H9 (cell line): ENCODE measurements at regions not wholly inside any gene's neighbourhood (a gene's known extent, or its start where the extent isn't known, plus 50 kb on each side); places are given as distances from the start of the nearest gene placed in this dataset.

Experiments used
- DNase-seq: peaks from one replicate; pipeline ENCODE4 v3.0.0-alpha.2; 2017
- H2AFZ ChIP-seq: one replicate; pipeline ENCODE4 v1.6.1; 2013; ENCODE audit warnings: mild to moderate bottlenecking, low read length, control low read depth, moderate library complexity
- H2AK5ac ChIP-seq: 2 replicates; pipeline ENCODE4 v1.6.1; 2013; ENCODE audit warnings: low read length, control low read depth, mixed read lengths; ENCODE audit not compliant: insufficient read length
- H2BK120ac ChIP-seq: one replicate; pipeline ENCODE4 v1.6.1; 2013; ENCODE audit warnings: low read depth, mild to moderate bottlenecking, low read length, control low read depth, inconsistent platforms; ENCODE audit not compliant: poor library complexity, severe bottlenecking
- H2BK12ac ChIP-seq: 2 replicates; pipeline ENCODE4 v1.6.1; 2013; ENCODE audit warnings: low read length, control low read depth, mixed read lengths, low read depth; ENCODE audit not compliant: insufficient read length
- H2BK15ac ChIP-seq: 2 replicates; pipeline ENCODE4 v1.6.1; 2013; ENCODE audit warnings: low read depth, low read length, control low read depth
- H2BK20ac ChIP-seq: one replicate; pipeline ENCODE4 v1.6.1; 2013; ENCODE audit warnings: low read depth, mild to moderate bottlenecking, low read length, control low read depth, inconsistent platforms; ENCODE audit not compliant: poor library complexity, severe bottlenecking
- H2BK5ac ChIP-seq: 2 replicates; pipeline ENCODE4 v1.6.1; 2013; ENCODE audit warnings: low read length, control low read depth, mixed read lengths; ENCODE audit not compliant: insufficient read length
- H3K14ac ChIP-seq: 2 replicates; pipeline ENCODE4 v1.6.1; 2013; ENCODE audit warnings: low read length, control low read depth; ENCODE audit not compliant: insufficient read depth
- H3K18ac ChIP-seq: 2 replicates; pipeline ENCODE4 v1.6.1; 2013; ENCODE audit warnings: low read depth, mild to moderate bottlenecking, mixed read lengths, low read length, control low read depth; ENCODE audit not compliant: insufficient read length
- H3K23ac ChIP-seq: 2 replicates; pipeline ENCODE4 v1.6.1; 2013; ENCODE audit warnings: low read length, control low read depth, mixed read lengths, low read depth; ENCODE audit not compliant: insufficient read length
- H3K23me2 ChIP-seq: 2 replicates; pipeline ENCODE4 v1.6.1; 2013; ENCODE audit warnings: low read depth, mild to moderate bottlenecking, mixed read lengths, low read length, control low read depth; ENCODE audit not compliant: insufficient read length, poor library complexity, severe bottlenecking
- H3K27ac ChIP-seq: 2 replicates; pipeline ENCODE4 v1.5.1; 2013; ENCODE audit warnings: low read length, control low read depth, mixed read lengths, low read depth; ENCODE audit not compliant: insufficient read length
- H3K27me3 ChIP-seq: 2 replicates; pipeline ENCODE4 v1.6.1; 2013; ENCODE audit warnings: low read length, control low read depth, inconsistent platforms; ENCODE audit not compliant: insufficient read depth
- H3K4ac ChIP-seq: 2 replicates; pipeline ENCODE4 v1.6.1; 2013; ENCODE audit warnings: low read depth, mild to moderate bottlenecking, control low read depth, inconsistent platforms, low read length, moderate library complexity
- H3K4me1 ChIP-seq: 2 replicates; pipeline ENCODE4 v1.6.1; 2013; ENCODE audit warnings: low read length, control low read depth, inconsistent platforms; ENCODE audit not compliant: insufficient read depth
- H3K4me2 ChIP-seq: 2 replicates; pipeline ENCODE4 v1.6.1; 2013; ENCODE audit warnings: low read length, control low read depth, mixed read lengths; ENCODE audit not compliant: insufficient read length, insufficient read depth
- H3K56ac ChIP-seq: 2 replicates; pipeline ENCODE4 v1.6.1; 2013; ENCODE audit warnings: low read depth, mild to moderate bottlenecking, mixed read lengths, low read length, control low read depth; ENCODE audit not compliant: insufficient read length
- H3K79me1 ChIP-seq: 2 replicates; pipeline ENCODE4 v1.6.1; 2013; ENCODE audit warnings: low read depth, mild to moderate bottlenecking, moderate library complexity, low read length, control low read depth, inconsistent platforms; ENCODE audit not compliant: insufficient read depth, poor library complexity, severe bottlenecking
- H3K79me2 ChIP-seq: 2 replicates; pipeline ENCODE4 v1.6.1; 2013; ENCODE audit warnings: low read length, control low read depth, inconsistent platforms; ENCODE audit not compliant: insufficient read depth
- H3K9ac ChIP-seq: 2 replicates; pipeline ENCODE4 v1.6.1; 2013; ENCODE audit warnings: low read length, control low read depth, mixed read lengths; ENCODE audit not compliant: insufficient read length; ENCODE audit errors: extremely low read depth
- H3K9me3 ChIP-seq: one replicate; pipeline ENCODE4 v1.6.1; 2013; ENCODE audit warnings: low read depth, low read length, inconsistent platforms; ENCODE audit not compliant: control insufficient read depth
- H3T11ph ChIP-seq: one replicate; pipeline ENCODE4 v1.6.1; 2013; ENCODE audit warnings: mild to moderate bottlenecking, low read length, control low read depth, inconsistent platforms
- H4K20me1 ChIP-seq: one replicate; pipeline ENCODE4 v1.6.1; 2013; ENCODE audit not compliant: control insufficient read depth, insufficient read length, insufficient read depth
- H4K5ac ChIP-seq: 2 replicates; pipeline ENCODE4 v1.6.1; 2013; ENCODE audit warnings: low read depth, mild to moderate bottlenecking, mixed read lengths, low read length, control low read depth; ENCODE audit not compliant: insufficient read length
- H4K8ac ChIP-seq: replicated peaks from 2 replicates; pipeline ENCODE4 v1.6.1; 2013; ENCODE audit warnings: low read length, control low read depth, mixed read lengths, low read depth; ENCODE audit not compliant: insufficient read length
- H4K91ac ChIP-seq: 2 replicates; pipeline ENCODE4 v1.6.1; 2013; ENCODE audit warnings: low read depth, mild to moderate bottlenecking, moderate library complexity, mixed read lengths, low read length, control low read depth; ENCODE audit not compliant: insufficient read length
- H3K27ac Mint-ChIP-seq, 3 experiments: 2 replicates in 2 of 3; 3 replicates in 1 of 3; pipeline ENCODE4 v1.8.0; 2020 to 2021; ENCODE audit warnings: mixed read lengths in 3 of 3, mild to moderate bottlenecking in 1 of 3, moderate library complexity in 1 of 3
- H3K27me3 Mint-ChIP-seq: 2 replicates; pipeline ENCODE4 v1.8.0; 2021; ENCODE audit warnings: low read depth, mild to moderate bottlenecking, moderate library complexity, mixed read lengths
- H3K36me3 Mint-ChIP-seq, 3 experiments: 2 replicates in 2 of 3; 3 replicates in 1 of 3; pipeline ENCODE4 v1.8.0; 2020 to 2021; ENCODE audit warnings: low read depth in 3 of 3, mixed read lengths in 3 of 3; ENCODE audit not compliant: insufficient read depth in 1 of 3
- H3K4me1 Mint-ChIP-seq, 2 experiments: 2 replicates each; pipeline ENCODE4 v1.8.0; 2020; ENCODE audit warnings: mixed read lengths in 2 of 2
- H3K4me3 Mint-ChIP-seq, 2 experiments: 2 replicates in 1 of 2; 3 replicates in 1 of 2; pipeline ENCODE4 v1.8.0; 2020 to 2021; ENCODE audit warnings: mild to moderate bottlenecking in 2 of 2, mixed read lengths in 2 of 2, moderate library complexity in 1 of 2
- H3K9me3 Mint-ChIP-seq, 2 experiments: 2 replicates in 1 of 2; 3 replicates in 1 of 2; pipeline ENCODE4 v1.8.0; 2020; ENCODE audit warnings: mild to moderate bottlenecking in 2 of 2, mixed read lengths in 2 of 2, moderate library complexity in 1 of 2
- CTCF ChIP-seq: fragments of 200-600 bp; sonication (generic); conservative IDR thresholded peaks from 3 replicates; pipeline ENCODE4 v1.8.0; 2021; ENCODE audit warnings: antibody characterized with exemption, mild to moderate bottlenecking
- WGBS: extraction: QIAGEN DNeasy Blood & Tissue Kit; methylation state at CpG from one replicate; pipeline ENCODE4 v1.1.7; 2013; ENCODE audit warnings: missing lambda C conversion rate, low lambda C conversion rate, mixed read lengths; ENCODE audit not compliant: insufficient read length; ENCODE audit errors: extremely low coverage; 5-methylcytosine and 5-hydroxymethylcytosine counted together

GRCh38 chr14:43155924-43156323 is 1351.2 kb downstream of the FSCB start:
- Histone ChIP-seq H2BK20ac (no peak overlapping the region), H4K5ac (no peak overlapping the region), H2BK120ac (no peak overlapping the region), H3K14ac (no peak overlapping the region), H4K8ac (no peak overlapping the region), H3T11ph (no peak overlapping the region), H3K79me2 (no peaks in the 10 kb centered on the region), H2AFZ (no peak overlapping the region), H3K9me3 (no peaks in the 10 kb centered on the region), H4K20me1 (no peaks in the 10 kb centered on the region), H3K23me2 (no peaks in the 10 kb centered on the region), H3K4ac (no peak overlapping the region), H4K91ac (no peak overlapping the region), H3K4me2 (no peak overlapping the region), H2AK5ac (no peak overlapping the region), H3K79me1 (no peaks in the 10 kb centered on the region), H3K56ac (no peak overlapping the region), H3K27ac (no peak overlapping the region), H3K4me1 (no peaks in the 10 kb centered on the region), H2BK15ac (no peak overlapping the region), H3K9ac (no peak overlapping the region), H3K23ac (no peak overlapping the region), H3K27me3 (no peaks in the 10 kb centered on the region), H3K18ac (no peak overlapping the region), H2BK5ac (no peak overlapping the region), H2BK12ac (no peak overlapping the region)
- no peaks in the 10 kb centered on the region for H3K27me3 Mint-ChIP-seq
- WGBS = no CpG with 5 or more reads among the region's 2 CpGs
- no peaks in the 10 kb centered on the region for H3K9me3 Mint-ChIP-seq
- TF ChIP-seq CTCF = no peak
- no peaks in the 10 kb centered on the region for H3K36me3 Mint-ChIP-seq
- H3K4me1 Mint-ChIP-seq = no peaks in the 10 kb centered on the region
- DNase-seq = no peak
- H3K27ac Mint-ChIP-seq = no peak overlapping the region
- H3K4me3 Mint-ChIP-seq = no peak overlapping the region
